Activated T-helper 1 cell treated with Interleukin-2 at 50 U/mL for 16 hours (primary cell): ENCODE measurements at regions not wholly inside any gene's neighbourhood (a gene's known extent, or its start where the extent isn't known, plus 50 kb on each side); places are given as distances from the start of the nearest gene placed in this dataset.
"Not testable (repeated sequence)": the region's sequence is repeated elsewhere in the genome, so short reads cannot be mapped to it uniquely, and the experiment has no call there.

Source experiments
- DNase-seq: peaks from one replicate; pipeline ENCODE4 v3.0.0-alpha.2; 2020; ENCODE audit warnings: low read depth

- DNase-seq, result not testable (repeated sequence)
These were observed 289.9 kb upstream of the PRSS16 start for GRCh38 chr6:26957399-26958127.

DNA sequence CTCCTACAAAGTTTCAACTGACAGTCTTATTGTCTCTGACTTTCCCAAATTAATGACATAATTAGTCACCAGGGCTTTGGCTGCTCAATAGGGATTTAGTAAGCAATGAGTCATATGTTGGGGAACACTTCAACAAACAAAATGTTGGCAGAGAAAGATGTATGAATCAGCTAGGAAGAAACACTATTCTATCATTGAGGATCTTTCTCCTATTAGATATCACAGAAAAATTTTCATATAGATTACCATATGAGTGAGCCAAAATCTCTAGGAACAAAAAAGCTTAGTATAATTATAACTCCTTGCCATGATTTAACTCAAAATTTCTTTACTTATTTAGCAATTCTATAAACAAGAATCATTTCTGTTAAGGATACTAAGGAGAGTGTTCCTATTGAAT is 286.3 kb upstream of the PRSS16 start:
- DNase-seq, result not testable (repeated sequence)

DNA sequence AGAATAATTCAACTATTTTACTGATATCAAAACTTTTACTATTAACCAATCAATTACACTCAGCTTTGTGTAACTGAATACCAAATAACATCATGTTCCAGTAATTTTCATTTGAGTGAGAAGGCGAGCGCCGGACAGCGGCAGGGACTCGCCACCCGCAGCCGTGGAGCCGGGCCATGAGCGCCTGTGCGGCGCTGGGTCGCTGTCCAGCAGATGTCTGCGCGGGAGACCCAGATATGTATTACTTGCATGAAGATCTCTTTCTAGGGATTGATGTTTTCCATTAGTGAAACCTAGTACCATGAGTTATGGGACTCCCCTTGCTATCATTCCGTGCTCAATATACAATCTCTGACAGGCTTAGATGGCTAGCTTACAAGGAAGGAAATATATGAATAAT is 245.1 kb upstream of the PRSS16 start:
- no peak for DNase-seq

- no peak for DNase-seq
These were observed 240.5 kb upstream of the PRSS16 start for GRCh38 chr6:27007020-27007419.

DNA sequence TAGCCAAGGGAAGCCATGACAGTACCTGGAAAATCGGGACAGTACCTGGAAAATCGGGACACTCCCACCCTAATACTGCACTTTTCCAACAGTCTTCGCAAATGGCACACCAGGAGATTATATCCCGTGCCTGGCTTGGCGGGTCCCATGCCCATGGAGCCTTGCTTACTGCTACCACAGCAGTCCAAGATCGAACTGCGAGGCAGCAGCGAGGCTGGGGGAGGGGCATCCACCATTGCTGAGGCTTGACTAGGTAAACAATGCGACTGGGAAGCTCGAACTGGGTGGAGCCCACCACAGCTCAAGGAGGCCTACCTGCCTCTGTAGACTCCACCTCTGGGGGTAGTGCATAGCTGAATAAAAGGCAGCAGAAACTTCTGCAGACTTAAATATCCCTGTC is 238.9 kb upstream of the PRSS16 start:
- not testable (repeated sequence) for DNase-seq

GRCh38 chr6:27014053-27014452 is 233.4 kb upstream of the PRSS16 start:
- not testable (repeated sequence) for DNase-seq

GRCh38 chr6:27016689-27017088 is 230.8 kb upstream of the PRSS16 start:
- no peak for DNase-seq

DNA sequence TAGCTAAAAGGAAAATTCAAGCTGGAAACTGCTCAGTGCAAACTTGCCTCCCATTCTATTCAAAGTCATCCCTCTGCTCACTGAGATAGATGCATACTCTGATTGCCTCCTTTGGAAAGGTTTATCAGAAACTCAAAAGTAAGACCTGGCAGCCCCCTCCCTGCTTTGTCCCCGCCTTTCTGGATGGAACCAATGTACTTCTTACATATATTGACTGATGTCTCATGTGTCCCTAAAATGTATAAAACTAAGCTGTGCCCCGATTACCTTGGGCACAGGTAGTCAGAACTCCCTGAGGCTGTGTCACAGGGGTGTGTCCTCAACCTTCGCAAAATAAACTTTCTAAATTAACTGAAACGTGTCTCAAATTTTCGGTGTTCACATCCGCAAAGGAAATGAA is 229.1 kb upstream of the PRSS16 start:
- not testable (repeated sequence) for DNase-seq

DNA sequence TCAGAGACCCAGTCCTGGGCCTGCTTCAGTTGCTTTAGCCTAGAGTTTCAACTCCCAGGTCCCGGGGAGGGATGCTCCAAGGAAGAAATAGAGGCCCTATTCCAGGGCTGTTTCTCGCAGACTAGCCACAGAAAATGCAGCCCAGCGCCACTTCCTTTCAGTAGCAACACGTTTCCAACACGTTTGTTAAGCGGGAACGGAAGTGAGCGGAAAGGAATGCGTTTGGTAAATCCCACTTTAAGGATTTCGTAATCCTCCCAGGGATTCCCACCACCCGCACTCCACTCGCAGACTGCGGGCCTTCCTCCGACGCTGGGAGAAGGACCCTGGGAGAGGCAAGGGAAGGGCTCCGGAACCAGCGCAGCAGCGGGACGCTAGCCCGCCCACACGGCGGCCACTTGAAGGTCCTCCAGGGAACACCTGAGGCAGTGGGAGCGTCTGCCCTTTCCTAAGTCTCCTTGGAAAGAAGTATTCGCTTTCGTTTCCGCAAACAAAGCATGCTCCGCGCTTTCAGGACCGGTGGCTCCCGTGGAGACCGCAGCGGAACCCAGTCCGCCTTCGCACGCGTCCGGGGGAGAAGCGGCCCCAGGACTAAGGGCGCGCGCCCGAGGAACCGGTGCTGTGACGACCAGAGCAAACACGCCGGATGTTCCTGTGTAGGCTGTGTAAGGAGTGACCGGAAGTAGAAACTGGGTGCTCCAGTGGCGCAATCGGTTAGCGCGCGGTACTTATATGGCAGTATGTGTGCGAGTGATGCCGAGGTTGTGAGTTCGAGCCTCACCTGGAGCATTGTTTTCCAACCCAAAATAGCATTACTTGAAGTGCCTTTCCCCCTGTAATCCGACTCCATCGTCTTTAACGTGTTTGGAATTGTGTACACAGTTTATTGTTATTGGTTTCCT is 227.6 kb upstream of the PRSS16 start:
- peak; percentile 7 for DNase-seq

DNA sequence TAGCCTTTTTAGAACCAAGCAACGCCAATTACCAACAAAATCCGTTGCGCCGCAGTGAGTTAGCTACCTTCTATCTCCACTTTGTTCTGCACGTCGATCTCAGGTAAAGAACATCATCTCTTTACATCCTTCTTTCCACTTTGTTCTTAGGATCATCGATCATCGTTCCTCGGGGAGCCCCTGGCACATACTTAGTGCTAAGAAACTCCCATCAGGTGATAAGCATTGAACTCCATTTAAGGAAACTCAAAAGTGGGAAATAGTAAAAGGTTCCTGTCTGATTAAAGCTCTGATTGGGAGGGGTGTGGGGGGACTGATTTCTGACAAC is 227.0 kb upstream of the PRSS16 start:
- no peak for DNase-seq

- no peak for DNase-seq
These were observed 223.8 kb upstream of the PRSS16 start for GRCh38 chr6:27023664-27024063.

DNA sequence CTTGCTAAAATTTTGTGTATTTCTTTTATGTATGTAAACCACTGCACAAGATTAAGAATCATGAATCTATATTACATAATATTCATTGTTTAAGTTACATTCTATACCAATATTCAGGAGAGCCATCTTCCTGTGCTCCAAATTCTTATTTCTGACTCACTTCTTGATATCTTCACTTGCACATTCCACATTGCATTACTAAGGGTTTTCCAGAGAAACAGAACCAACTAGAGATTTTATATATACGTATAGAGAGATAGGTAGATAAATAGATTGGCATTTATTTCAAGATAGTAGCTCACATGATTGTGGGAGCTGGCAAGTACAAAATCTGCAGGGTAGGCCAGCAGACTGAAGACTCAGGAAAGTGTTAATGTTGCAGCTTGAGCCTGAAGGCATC is 222.2 kb upstream of the PRSS16 start:
- no peak for DNase-seq

- no peak for DNase-seq
These were observed 221.1 kb upstream of the PRSS16 start for GRCh38 chr6:27026361-27026760.

DNA sequence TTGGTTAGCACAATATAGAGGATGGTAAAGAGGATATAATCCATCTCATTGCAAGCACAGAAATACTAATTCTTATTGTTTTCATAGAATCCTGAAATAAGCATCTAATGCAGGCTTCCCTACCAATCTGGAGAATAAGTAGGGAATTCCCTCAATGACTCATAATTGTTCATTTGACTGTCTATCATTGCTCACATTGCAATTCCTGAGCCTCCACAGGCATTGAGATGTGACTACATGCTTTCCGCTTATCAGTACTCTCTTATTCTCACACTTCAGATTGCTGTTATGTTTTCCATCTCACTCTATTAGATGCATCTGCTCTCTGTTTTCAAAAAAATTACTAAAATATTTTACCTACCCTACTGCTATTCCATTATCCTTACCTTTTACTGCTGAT is 216.2 kb upstream of the PRSS16 start:
- no peak for DNase-seq

- DNase-seq, result no peak
These were observed 209.0 kb upstream of the PRSS16 start for GRCh38 chr6:27038498-27038897.

DNA sequence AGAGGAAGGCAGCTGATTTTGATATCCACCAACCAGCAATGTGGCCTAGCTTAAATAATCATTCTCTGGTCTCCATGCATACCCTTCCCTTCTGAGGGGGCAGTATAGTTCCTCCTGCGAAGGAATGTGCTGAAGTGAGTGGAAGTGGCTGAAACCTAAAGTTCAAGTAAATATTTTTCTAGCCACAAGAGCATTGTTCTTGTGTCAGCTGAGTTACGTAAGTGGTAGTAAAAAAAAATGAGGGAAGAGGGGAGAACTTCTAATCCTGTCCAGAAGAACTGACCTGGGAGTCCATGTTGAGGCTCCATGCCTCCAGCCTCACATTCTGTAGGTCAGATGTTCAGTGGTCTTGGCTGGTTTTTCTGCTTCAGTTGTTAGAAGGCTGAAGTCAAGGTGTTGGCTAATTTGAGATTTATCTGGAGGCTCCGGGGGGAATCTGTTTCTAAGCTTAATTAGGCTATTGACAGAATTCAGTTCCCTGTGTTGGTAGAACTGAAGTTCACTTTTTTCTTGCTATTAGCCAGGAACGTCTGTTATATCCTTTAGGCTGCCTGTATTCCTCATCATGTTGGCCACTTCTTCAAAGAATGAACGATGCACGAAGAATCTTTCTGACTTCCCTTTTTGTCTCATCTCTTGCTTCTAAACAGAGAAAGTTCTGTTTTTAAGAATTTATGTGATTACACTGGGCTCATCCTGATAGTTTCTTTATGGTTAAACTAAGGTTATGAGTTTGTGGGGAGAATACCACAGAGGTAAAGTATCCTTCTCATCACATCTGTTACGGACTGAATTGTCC is 207.1 kb upstream of the PRSS16 start:
- no peak for DNase-seq

GRCh38 chr6:27043244-27043643 is 204.3 kb upstream of the PRSS16 start:
- no peak for DNase-seq

DNA sequence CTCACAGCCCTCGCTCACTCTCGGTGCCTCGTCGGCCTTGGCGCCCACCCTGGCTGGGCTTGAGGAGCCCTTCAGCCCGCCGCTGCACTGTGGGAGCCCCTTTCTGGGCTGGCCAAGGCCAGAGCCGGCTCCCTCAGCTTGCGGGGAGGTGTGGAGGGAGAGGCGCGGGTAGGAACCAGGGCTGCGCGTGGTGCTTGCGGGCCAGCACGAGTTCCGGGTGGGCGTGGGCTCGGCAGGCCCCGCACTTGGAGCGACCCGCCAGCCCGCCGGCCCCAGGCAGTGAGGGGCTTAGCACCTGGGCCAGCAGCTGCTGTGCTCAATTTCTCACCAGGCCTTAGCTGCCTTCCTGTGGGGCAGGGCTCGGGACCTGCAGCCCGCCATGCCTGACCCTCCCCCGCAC is 202.4 kb upstream of the PRSS16 start:
- DNase-seq, result not testable (repeated sequence)

- DNase-seq, result not testable (repeated sequence)
These were observed 199.8 kb upstream of the PRSS16 start for GRCh38 chr6:27047725-27048124.

DNA sequence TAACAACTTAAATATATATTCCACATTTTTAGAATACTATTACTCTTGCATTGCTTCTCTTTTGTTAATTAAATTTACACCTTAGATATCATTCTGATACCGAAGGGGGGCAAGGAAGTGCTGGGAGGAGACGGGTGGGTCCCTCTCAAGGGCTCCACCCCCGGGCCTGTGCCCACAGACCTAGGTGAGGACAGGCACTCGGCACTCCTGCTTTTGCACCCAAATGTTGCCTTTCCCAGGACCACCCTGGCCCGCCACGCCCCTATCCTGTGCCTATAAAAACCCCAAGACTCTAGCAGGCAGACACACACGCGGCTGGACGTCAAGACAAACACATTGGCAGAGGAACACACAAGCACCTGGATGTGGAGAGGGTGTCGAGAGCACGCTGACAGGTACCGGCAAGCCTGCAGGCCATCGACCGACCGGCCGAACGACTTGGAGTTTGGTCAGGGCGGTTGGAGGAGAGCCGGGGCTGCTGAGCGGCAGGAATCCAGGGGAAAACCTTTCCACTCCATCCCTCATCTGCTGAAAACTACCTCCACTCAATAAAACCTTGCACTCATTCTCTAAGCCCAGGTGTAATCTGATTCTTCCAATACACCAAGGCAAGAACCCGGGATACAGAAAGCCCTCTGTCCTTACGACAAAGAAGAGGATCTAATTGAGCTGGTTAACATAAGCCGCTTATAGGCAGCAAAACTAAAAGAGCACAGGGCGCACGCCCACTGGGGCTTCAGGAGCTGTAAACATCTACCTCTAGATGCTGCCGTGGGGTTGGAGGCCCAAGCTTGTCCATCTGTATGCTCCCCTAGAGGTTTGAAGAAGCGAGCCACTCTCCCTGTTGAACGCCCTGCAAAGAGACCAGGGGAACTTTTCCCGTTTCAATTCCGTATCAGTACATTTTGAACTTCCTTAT is 197.4 kb upstream of the PRSS16 start:
- no peak for DNase-seq

GRCh38 chr6:27052082-27052730 is 195.3 kb upstream of the PRSS16 start:
- not testable (repeated sequence) for DNase-seq
